K562 (cell line): ENCODE measurements at regions not wholly inside any gene's neighbourhood (a gene's known extent, or its start where the extent isn't known, plus 50 kb on each side); places are given as distances from the start of the nearest gene placed in this dataset.
A peak's percentile ranks its signal among the peaks of the same experiment; 100 is the strongest.

ENCODE experiments used
- ATAC-seq: fragments of 200-7000 bp; cut with Tn5 transposase; 3 replicates; pipeline ENCODE4 v1.9.1; 2020; ENCODE audit warnings: moderate library complexity
- BruUV-seq: library from RNA; stranded (reverse); fragments of 400-500 nt; replicated peaks from 2 replicates; lab custom pipeline; 2021; lab: Mats Ljungman, UMichigan
- CTCF ChIA-PET: fragments of 300-600 bp; formaldehyde crosslinking; extraction: SDS; loops from one replicate; lab custom pipeline; 2021; ENCODE audit warnings: low intra/inter-chr PET ratio; lab: Yijun Ruan, JAX
- POLR2A ChIA-PET: fragments of 300-600, 350-650 bp; sonication (Branson Sonifier 250); formaldehyde crosslinking; extraction: SDS; loops from one replicate; lab custom pipeline; 2021; ENCODE audit warnings: antibody characterized with exemption, inconsistent platforms; lab: Yijun Ruan, JAX
- DNase-seq, 4 experiments: peaks; one replicate each; pipeline versions ENCODE4 v3.0.0 to v3.0.0-alpha.2; 2011 to 2018; ENCODE audit warnings: low spot score in 3 of 4, mixed read lengths in 3 of 4; ENCODE audit errors: extremely low read depth in 1 of 4
- FAIRE-seq: peaks from 2 replicates; lab custom pipeline; 2011; peaks lifted over from hg19 to GRCh38; lab: Jason Lieb, UNC
- H2AFZ ChIP-seq: 2 replicates; pipeline ENCODE4 v1.6.0; 2011; ENCODE audit warnings: low read depth, low read length, control low read depth, inconsistent platforms
- H3K27ac ChIP-seq: fragments of 200-600 bp; 3 replicates; pipeline ENCODE4 v1.8.0; 2011; ENCODE audit warnings: low read depth, mild to moderate bottlenecking, control low read depth, inconsistent platforms, low read length, moderate library complexity, mixed read lengths; ENCODE audit errors: extremely low read depth
- H3K27me3 ChIP-seq, 2 experiments: fragments of 300-600 bp in 1 of 2; 2 replicates in 1 of 2; 3 replicates in 1 of 2; pipeline versions ENCODE4 v1.6.0 to v1.8.0; 2011; ENCODE audit warnings: inconsistent platforms in 2 of 2, low read length in 2 of 2, mild to moderate bottlenecking in 1 of 2, mixed read lengths in 1 of 2, moderate library complexity in 1 of 2; ENCODE audit not compliant: control insufficient read depth in 2 of 2, insufficient read depth in 2 of 2
- H3K36me3 ChIP-seq: fragments of 300-600 bp; 3 replicates; pipeline ENCODE4 v1.8.0; 2011; ENCODE audit warnings: mild to moderate bottlenecking, low read length, inconsistent platforms; ENCODE audit not compliant: control insufficient read depth, insufficient read depth
- H3K4me1 ChIP-seq, 2 experiments: fragments of 200-600 bp in 1 of 2; replicated peaks in 1 of 2; 2 replicates in 1 of 2; 3 replicates in 1 of 2; pipeline versions ENCODE4 v1.5.1 to v1.8.0; 2011; ENCODE audit warnings: inconsistent platforms in 2 of 2, low read length in 2 of 2, mild to moderate bottlenecking in 1 of 2, mixed read lengths in 1 of 2, moderate library complexity in 1 of 2; ENCODE audit not compliant: control insufficient read depth in 2 of 2, insufficient read depth in 2 of 2
- H3K4me2 ChIP-seq: 2 replicates; pipeline ENCODE4 v1.6.1; 2011; ENCODE audit warnings: low read length, control low read depth, inconsistent platforms, mixed read lengths; ENCODE audit not compliant: insufficient read depth
- H3K4me3 ChIP-seq: fragments of 200-600 bp; sonication (generic), shearing (Covaris generic); 2 replicates; pipeline ENCODE4 v1.5.1; 2016; ENCODE audit warnings: control low read depth, inconsistent platforms
- H3K79me2 ChIP-seq: fragments of 200-600 bp; 3 replicates; pipeline ENCODE4 v1.8.0; 2011; ENCODE audit warnings: low read length, inconsistent platforms; ENCODE audit not compliant: control insufficient read depth, insufficient read depth
- H3K9ac ChIP-seq, 2 experiments: 2 replicates each; pipeline versions ENCODE4 v1.6.0 to v1.6.1; 2011; ENCODE audit warnings: low read depth in 2 of 2, low read length in 2 of 2, control low read depth in 1 of 2, inconsistent platforms in 1 of 2, mild to moderate bottlenecking in 1 of 2, mixed read lengths in 1 of 2; ENCODE audit not compliant: insufficient read depth in 1 of 2
- H3K9me1 ChIP-seq: one replicate; pipeline ENCODE4 v1.6.0; 2011; ENCODE audit warnings: inconsistent platforms, mild to moderate bottlenecking, low read length, moderate library complexity; ENCODE audit not compliant: control insufficient read depth, insufficient read depth
- H3K9me3 ChIP-seq: replicated peaks from 2 replicates; pipeline ENCODE4 v1.5.1; 2011; ENCODE audit warnings: low read depth, low read length, inconsistent platforms; ENCODE audit not compliant: control insufficient read depth, insufficient read depth
- H4K20me1 ChIP-seq: replicated peaks from 2 replicates; pipeline ENCODE4 v1.6.1; 2011; ENCODE audit warnings: low read length, inconsistent platforms, mixed read lengths; ENCODE audit not compliant: control insufficient read depth, insufficient read depth
- CTCF ChIP-seq, 3 experiments: IDR thresholded peaks in 2 of 3; conservative IDR thresholded peaks in 1 of 3; 2 replicates each; pipeline ENCODE4 v1.5.1; 2011 to 2012; ENCODE audit warnings: low read length in 3 of 3, mild to moderate bottlenecking in 3 of 3, control low read depth in 2 of 3, improper control_type of control experiment in 1 of 3, inconsistent platforms in 1 of 3, low read depth in 1 of 3, mixed read lengths in 1 of 3, moderate library complexity in 1 of 3; ENCODE audit not compliant: insufficient read depth in 2 of 3
- EP400 ChIP-seq: fragments of 450-650 bp; IDR thresholded peaks from 2 replicates; pipeline ENCODE4 v1.6.1; 2017; ENCODE audit warnings: antibody characterized with exemption, mild to moderate bottlenecking, moderate library complexity
- MEIS2 ChIP-seq: fragments of 450-650 bp; IDR thresholded peaks from 2 replicates; pipeline ENCODE4 v1.6.1; 2014; ENCODE audit warnings: mild to moderate bottlenecking; ENCODE audit not compliant: partially characterized antibody
- PBX2 ChIP-seq, 2 experiments: IDR thresholded peaks in 1 of 2; conservative IDR thresholded peaks in 1 of 2; 2 replicates each; pipeline ENCODE4 v1.6.1; 2016; ENCODE audit warnings: low read depth in 2 of 2, mild to moderate bottlenecking in 1 of 2, missing compliant biosample characterization in 1 of 2, missing genetic modification characterization in 1 of 2, moderate library complexity in 1 of 2
- RAD21 ChIP-seq, 2 experiments: fragments of 250-450 bp in 1 of 2; fragments of 450-650 bp in 1 of 2; sonication (Bioruptor Pico) in 1 of 2; formaldehyde crosslinking in 1 of 2; IDR thresholded peaks in 1 of 2; conservative IDR thresholded peaks in 1 of 2; 2 replicates each; pipeline versions ENCODE4 v1.4.0 to v1.8.0; 2020 to 2022; ENCODE audit warnings: mild to moderate bottlenecking in 2 of 2, moderate library complexity in 1 of 2
- RCOR1 ChIP-seq, 2 experiments: IDR thresholded peaks; 2 replicates each; pipeline ENCODE4 v1.6.1; 2012; ENCODE audit warnings: low read depth in 2 of 2, low read length in 2 of 2, borderline replicate concordance in 1 of 2, improper control_type of control experiment in 1 of 2
- SMC3 ChIP-seq: conservative IDR thresholded peaks from 2 replicates; pipeline ENCODE4 v1.6.1; 2011; ENCODE audit warnings: low read depth, low read length, improper control_type of control experiment; ENCODE audit not compliant: insufficient read depth
- ZNF644 ChIP-seq: fragments of 200-800 bp; sonication (Bioruptor generic); IDR thresholded peaks from 2 replicates; pipeline ENCODE4 v1.6.1; 2016; ENCODE audit warnings: low read depth, missing genetic modification characterization, missing compliant biosample characterization
- WGBS: fragments of 100-300 bp; shearing (Covaris generic); methylation state at CpG from one replicate; pipeline ENCODE4 v1.1.6; 2016; ENCODE audit warnings: low coverage, mixed read lengths; ENCODE audit not compliant: insufficient coverage; ENCODE audit errors: missing lambda C conversion rate; 5-methylcytosine and 5-hydroxymethylcytosine counted together
- in situ Hi-C: fragments of 300-500 bp; cut with MboI; formaldehyde crosslinking; loops from 4 replicates; pipeline ENCODE4 v1.15.0; 2018; ENCODE audit warnings: inconsistent platforms, mixed read lengths
- intact Hi-C: fragments of 100-400 bp; cut with micrococcal nuclease; formaldehyde crosslinking; loops from 2 replicates; pipeline ENCODE4 v1.14.2; 2022
- TF ChIP-seq, protein P1 (sequence below): fragments of 450-650 bp; formaldehyde crosslinking; IDR thresholded peaks from 2 replicates; pipeline ENCODE4 v1.4.0; 2020; ENCODE audit warnings: mild to moderate bottlenecking, moderate library complexity

GRCh38 chr17:68771867-68772515, 170.8 kb upstream of the FAM20A start:
- DNase-seq (peak; percentile 14 to 58 (median 26)), ATAC-seq (peak; percentile 74), FAIRE-seq (peak; percentile 62)
- H3K36me3 ChIP-seq = no peaks in the 10 kb centered on the region
- no peak overlapping the region for H3K9ac ChIP-seq
- in situ Hi-C loops (loop anchor here (10.0 to 25.0 kb wide), 5 partner anchors 510 to 810 kb away; no protein-coding TSS in a partner anchor), intact Hi-C loops (loop anchor here (5.0 kb wide), 1 partner anchor 625 kb away; no protein-coding TSS in a partner anchor)
- no peaks in the 10 kb centered on the region for H4K20me1 ChIP-seq
- no peaks in the 10 kb centered on the region for H3K9me1 ChIP-seq
- H3K4me1 ChIP-seq = no peaks in the 10 kb centered on the region
- no peak overlapping the region for H3K4me3 ChIP-seq
- no peaks in the 10 kb centered on the region for H3K79me2 ChIP-seq
- H3K27ac ChIP-seq = no peak overlapping the region
- H2AFZ ChIP-seq = 0 out of 2 replicates have a peak overlapping the region, but pooled peaks have one; percentile 44
- 0 out of 2 replicates have a peak overlapping the region, but pooled peaks have one; percentile 0 for H3K4me2 ChIP-seq
- no peaks in the 10 kb centered on the region for H3K27me3 ChIP-seq
- ChIA-PET CTCF (interaction anchor here (0.6 to 2.5 kb wide), 4 partner anchors 298 to 479 kb away, joined by 3 to 14 read pairs (median 6); no protein-coding TSS in a partner anchor), POLR2A (interaction anchor here (0.7 kb wide), 1 partner anchor 11 kb away, joined by 4 read pairs; no protein-coding TSS in a partner anchor)
- no peaks in the 10 kb centered on the region for H3K9me3 ChIP-seq
- 16% methylated on average over 8 of the region's 8 CpGs for WGBS
- BruUV-seq = no TSS peak
- TF ChIP-seq CTCF (IDR thresholded peaks at IDR 0.05 in 2 of 3, conservative IDR thresholded peaks at IDR 0.05 in 1 of 3; ENCODE audit: insufficient read depth in 2 of 3, low read depth in 1 of 3, low read length in 3 of 3) (peak; percentile 58 to 69 (median 64)), ZNF644 (tag) (no peak), RAD21 (CRISPR knock-in tag; conservative IDR thresholded peaks at IDR 0.05 in 1 of 2, IDR thresholded peaks at IDR 0.05 in 1 of 2) (peak; percentile 43 to 72; a peak in 3 of 4 replicates), PBX2 (CRISPR knock-in tag; IDR thresholded peaks at IDR 0.05; ENCODE audit: low read depth) (no peak), PBX2 (tag; conservative IDR thresholded peaks at IDR 0.05; ENCODE audit: low read depth) (peak; percentile 72), MEIS2 (peak; percentile 73), RCOR1 (IDR thresholded peaks at IDR 0.05; ENCODE audit: borderline replicate concordance in 1 of 2, low read depth in 2 of 2, low read length in 2 of 2) (peak in 1 of 2 experiments; percentile 11; a peak in 1 of 4 replicates), SMC3 (0 out of 2 replicates have a peak, but pooled peaks have one; percentile 35), EP400 (no peak)
- TF ChIP-seq, protein P1, sequence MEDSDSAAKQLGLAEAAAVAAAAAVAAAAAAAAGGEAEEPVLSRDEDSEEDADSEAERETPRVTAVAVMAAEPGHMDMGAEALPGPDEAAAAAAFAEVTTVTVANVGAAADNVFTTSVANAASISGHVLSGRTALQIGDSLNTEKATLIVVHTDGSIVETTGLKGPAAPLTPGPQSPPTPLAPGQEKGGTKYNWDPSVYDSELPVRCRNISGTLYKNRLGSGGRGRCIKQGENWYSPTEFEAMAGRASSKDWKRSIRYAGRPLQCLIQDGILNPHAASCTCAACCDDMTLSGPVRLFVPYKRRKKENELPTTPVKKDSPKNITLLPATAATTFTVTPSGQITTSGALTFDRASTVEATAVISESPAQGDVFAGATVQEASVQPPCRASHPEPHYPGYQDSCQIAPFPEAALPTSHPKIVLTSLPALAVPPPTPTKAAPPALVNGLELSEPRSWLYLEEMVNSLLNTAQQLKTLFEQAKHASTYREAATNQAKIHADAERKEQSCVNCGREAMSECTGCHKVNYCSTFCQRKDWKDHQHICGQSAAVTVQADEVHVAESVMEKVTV (CRISPR knock-in tag) = 0 out of 2 replicates have a peak, but pooled peaks have one; percentile 13
